GM12873 (cell line): ENCODE measurements at regions not wholly inside any gene's neighbourhood (a gene's known extent, or its start where the extent isn't known, plus 50 kb on each side); places are given as distances from the start of the nearest gene placed in this dataset.

Experiments used
- TF ChIP-seq, protein P1 (sequence below): IDR thresholded peaks from 2 replicates; pipeline ENCODE4 v1.5.1; 2012; ENCODE audit warnings: low read depth, mild to moderate bottlenecking, moderate library complexity, low read length, control low read depth; ENCODE audit not compliant: insufficient read depth; ENCODE audit errors: missing control alignments

DNA sequence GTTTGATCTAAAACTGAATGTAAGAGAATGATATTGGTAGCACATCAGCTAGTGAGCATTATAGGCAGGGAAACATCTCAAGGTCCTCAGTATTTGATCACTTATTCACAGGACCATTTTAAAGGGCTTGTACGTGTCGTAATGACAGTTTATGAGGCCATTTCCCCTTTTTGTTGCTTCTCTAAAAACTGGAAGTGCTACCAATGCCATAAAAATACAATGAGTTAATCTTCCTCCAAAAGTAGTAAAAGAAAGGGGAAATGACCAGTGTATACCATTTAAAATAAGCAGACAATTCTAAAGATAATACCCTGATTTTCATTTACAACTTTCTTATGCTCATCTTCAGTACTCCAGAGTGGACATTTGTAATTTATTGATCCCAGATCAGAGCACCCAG lies 285.8 kb upstream of the PCSK5 start:
- TF ChIP-seq, protein P1, sequence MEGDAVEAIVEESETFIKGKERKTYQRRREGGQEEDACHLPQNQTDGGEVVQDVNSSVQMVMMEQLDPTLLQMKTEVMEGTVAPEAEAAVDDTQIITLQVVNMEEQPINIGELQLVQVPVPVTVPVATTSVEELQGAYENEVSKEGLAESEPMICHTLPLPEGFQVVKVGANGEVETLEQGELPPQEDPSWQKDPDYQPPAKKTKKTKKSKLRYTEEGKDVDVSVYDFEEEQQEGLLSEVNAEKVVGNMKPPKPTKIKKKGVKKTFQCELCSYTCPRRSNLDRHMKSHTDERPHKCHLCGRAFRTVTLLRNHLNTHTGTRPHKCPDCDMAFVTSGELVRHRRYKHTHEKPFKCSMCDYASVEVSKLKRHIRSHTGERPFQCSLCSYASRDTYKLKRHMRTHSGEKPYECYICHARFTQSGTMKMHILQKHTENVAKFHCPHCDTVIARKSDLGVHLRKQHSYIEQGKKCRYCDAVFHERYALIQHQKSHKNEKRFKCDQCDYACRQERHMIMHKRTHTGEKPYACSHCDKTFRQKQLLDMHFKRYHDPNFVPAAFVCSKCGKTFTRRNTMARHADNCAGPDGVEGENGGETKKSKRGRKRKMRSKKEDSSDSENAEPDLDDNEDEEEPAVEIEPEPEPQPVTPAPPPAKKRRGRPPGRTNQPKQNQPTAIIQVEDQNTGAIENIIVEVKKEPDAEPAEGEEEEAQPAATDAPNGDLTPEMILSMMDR: no peak

DNA sequence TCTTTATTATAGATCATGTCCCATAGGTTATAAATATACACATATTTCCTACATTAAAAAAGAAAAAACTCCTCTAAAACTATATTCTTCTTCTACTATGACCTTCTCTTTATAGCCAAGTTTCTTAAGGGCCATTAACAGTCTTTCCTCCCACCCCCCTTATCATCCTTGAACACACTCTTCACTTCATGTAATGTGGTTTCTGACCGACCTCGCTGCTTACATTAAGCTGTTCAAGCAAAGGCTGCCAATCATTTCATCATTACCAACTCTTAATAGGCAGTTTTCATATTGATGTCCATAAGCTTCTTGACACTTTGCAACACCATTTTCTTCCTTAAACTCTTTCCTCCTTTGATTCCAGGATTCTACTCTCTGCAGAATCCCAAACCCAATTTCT lies 283.0 kb upstream of the PCSK5 start:
- TF ChIP-seq, protein P1: no peak

DNA sequence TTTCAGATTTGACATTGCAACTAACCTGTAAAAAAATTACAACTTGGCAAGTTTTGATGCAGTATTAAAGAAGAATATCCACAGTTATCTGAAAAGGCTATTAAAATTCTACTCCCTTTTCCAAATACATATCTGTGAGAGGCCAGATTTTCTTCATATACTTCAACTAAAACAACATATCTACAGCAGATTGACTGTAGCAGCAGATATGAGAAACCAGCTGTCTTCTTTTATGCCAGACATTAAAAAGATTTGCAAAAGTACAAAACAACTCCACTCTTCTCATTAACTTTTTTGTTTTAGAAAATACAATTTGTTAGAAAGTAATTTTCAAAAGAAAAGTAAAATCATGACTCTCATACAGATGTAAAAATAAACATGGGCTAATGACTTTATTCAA lies 281.1 kb upstream of the PCSK5 start:
- TF ChIP-seq, protein P1: no peak

DNA sequence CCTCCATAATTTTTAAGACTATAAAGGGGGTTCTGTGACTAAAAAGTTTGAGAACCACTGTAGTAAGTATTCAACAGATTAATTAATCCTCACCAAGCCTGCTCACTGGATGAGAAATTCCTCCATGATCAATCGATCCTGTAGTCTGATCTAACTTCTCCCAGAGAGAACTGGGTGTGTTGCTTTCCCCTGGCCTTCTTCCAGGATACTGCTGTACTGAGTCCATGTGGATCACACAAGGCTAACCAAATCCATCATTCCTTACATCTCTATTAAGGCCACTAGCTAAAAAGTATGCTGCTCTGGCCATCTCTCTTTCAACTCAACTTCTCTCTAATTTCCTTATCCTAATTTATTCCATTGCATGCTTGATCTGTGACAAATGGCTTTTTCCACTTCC lies 280.2 kb upstream of the PCSK5 start:
- TF ChIP-seq, protein P1: no peak

DNA sequence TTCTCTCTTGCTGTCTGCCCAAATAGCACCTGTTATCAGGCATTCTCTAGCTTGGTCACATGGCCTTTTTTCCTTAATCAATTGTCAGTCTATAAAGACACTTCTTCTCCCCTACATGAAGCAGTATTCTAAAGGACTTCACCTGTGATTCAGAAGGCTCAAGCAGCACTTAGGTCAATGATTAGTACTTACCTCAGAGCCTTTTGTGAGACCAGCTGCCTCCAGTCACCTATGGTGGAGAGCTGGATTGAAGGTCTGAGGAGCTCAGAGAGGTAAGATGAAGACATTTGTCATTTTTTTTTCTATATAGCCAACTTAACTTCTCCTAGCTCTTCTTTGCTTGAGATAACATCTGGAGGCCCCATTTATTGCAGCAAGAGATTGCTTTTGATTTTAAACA lies 278.3 kb upstream of the PCSK5 start:
- TF ChIP-seq, protein P1: no peak

DNA sequence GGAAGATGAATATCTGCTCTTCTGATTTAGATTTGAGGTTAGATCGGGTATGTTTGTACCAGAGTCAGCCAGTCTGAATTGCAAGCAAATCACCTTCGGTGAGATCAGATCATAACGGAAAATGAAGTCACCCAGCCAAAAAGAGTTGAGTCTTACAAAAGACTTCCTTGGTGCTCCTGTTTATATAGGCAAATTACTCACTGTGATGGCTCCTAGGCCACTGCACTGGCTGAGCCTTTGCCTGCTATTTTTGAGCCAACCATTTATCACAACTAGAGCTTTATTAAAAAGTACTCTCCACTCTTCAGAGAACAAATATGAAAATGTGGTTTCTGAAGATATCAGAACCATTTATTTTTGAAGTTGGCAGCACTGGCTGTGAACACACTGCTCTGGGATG lies 277.7 kb upstream of the PCSK5 start:
- TF ChIP-seq, protein P1: no peak

DNA sequence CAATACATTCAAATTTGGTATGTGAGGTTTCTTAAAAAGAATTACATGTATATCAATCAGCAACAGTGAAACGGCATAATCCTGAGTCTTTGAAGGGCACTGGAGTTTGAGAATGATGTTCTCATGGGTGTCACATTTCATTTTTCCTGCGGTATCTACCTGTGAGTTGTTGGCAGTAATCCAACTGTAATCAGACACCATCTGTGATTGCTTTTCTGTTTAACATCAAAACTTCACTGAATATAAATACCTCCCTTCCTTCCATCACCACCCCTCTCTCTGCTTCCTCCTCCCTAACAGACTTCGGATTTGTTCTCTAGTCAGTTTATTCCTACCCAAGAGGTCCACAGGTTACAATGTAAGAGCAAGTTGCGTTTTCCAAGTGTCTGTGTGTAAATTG lies 275.2 kb upstream of the PCSK5 start:
- TF ChIP-seq, protein P1: no peak
